Duodenal mucosa (tissue), 2 donors: ENCODE measurements at regions not wholly inside any gene's neighbourhood (a gene's known extent, or its start where the extent isn't known, plus 50 kb on each side); places are given as distances from the start of the nearest gene placed in this dataset.

Experiments
- H3K27ac ChIP-seq: one replicate; pipeline ENCODE4 v1.7.0; 2013; ENCODE audit warnings: low read depth, low read length
- H3K27me3 ChIP-seq, 2 donors: one replicate each; pipeline ENCODE4 v1.7.0; 2013; ENCODE audit warnings: low read length in 2 of 2, control low read depth in 1 of 2; ENCODE audit not compliant: insufficient read depth in 2 of 2, control insufficient read depth in 1 of 2
- H3K36me3 ChIP-seq, 2 donors: one replicate each; pipeline ENCODE4 v1.7.0; 2013; ENCODE audit warnings: low read length in 2 of 2, control low read depth in 1 of 2; ENCODE audit not compliant: insufficient read depth in 2 of 2, control insufficient read depth in 1 of 2
- H3K4me1 ChIP-seq, 2 donors: one replicate each; pipeline ENCODE4 v1.7.0; 2013; ENCODE audit warnings: low read length in 2 of 2, control low read depth in 1 of 2; ENCODE audit not compliant: insufficient read depth in 2 of 2, control insufficient read depth in 1 of 2
- H3K4me3 ChIP-seq, 2 donors: one replicate each; pipeline ENCODE4 v1.7.0; 2013; ENCODE audit warnings: low read length in 2 of 2, low read depth in 1 of 2
- H3K9ac ChIP-seq, 2 donors: one replicate each; pipeline ENCODE4 v1.7.0; 2013; ENCODE audit warnings: low read length in 2 of 2, low read depth in 1 of 2
- H3K9me3 ChIP-seq, 2 donors: one replicate each; pipeline ENCODE4 v1.7.0; 2013; ENCODE audit warnings: low read length in 2 of 2, control low read depth in 1 of 2; ENCODE audit not compliant: control insufficient read depth in 1 of 2

- no peaks in the 10 kb centered on the region for H3K9me3 ChIP-seq
- no peak overlapping the region for H3K27ac ChIP-seq
- H3K4me1 ChIP-seq, result peaks cover 8 to 20% of the 10 kb centered on the region in 2 donors
- H3K36me3 ChIP-seq, result no peaks in the 10 kb centered on the region
- no peaks in the 10 kb centered on the region for H3K27me3 ChIP-seq
- H3K9ac ChIP-seq, result no peak overlapping the region
- no peak overlapping the region for H3K4me3 ChIP-seq
Observed at GRCh38 chr17:71974051-71974450, 146.8 kb upstream of the SOX9 start.

GRCh38 chr17:71975331-71975801, 145.5 kb upstream of the SOX9 start:
- Histone ChIP-seq H3K27ac (peak overlapping the region; percentile 14), H3K36me3 (no peaks in the 10 kb centered on the region), H3K27me3 (no peaks in the 10 kb centered on the region), H3K4me3 (peak overlapping the region; percentile 9 to 33), H3K4me1 (peaks cover 8 to 20% of the 10 kb centered on the region in 2 donors), H3K9ac (peak overlapping the region in 1 of 2 donors; percentile 7), H3K9me3 (no peaks in the 10 kb centered on the region)

GRCh38 chr17:71976011-71976649, 144.7 kb upstream of the SOX9 start:
- H3K4me1 ChIP-seq, result peaks cover 8 to 20% of the 10 kb centered on the region in 2 donors
- H3K27ac ChIP-seq, result no peak overlapping the region
- no peaks in the 10 kb centered on the region for H3K9me3 ChIP-seq
- no peak overlapping the region for H3K9ac ChIP-seq
- no peaks in the 10 kb centered on the region for H3K36me3 ChIP-seq
- H3K4me3 ChIP-seq, result peak overlapping the region in 1 of 2 donors; percentile 1
- no peaks in the 10 kb centered on the region for H3K27me3 ChIP-seq

GRCh38 chr17:71978435-71978834, 142.4 kb upstream of the SOX9 start:
- H3K27me3 ChIP-seq, result no peaks in the 10 kb centered on the region
- no peak overlapping the region for H3K27ac ChIP-seq
- no peaks in the 10 kb centered on the region for H3K36me3 ChIP-seq
- H3K4me3 ChIP-seq, result no peak overlapping the region
- peaks cover 8 to 20% of the 10 kb centered on the region in 2 donors for H3K4me1 ChIP-seq
- no peaks in the 10 kb centered on the region for H3K9me3 ChIP-seq
- no peak overlapping the region for H3K9ac ChIP-seq

- no peaks in the 10 kb centered on the region for H3K36me3 ChIP-seq
- no peak overlapping the region for H3K27ac ChIP-seq
- H3K27me3 ChIP-seq, result no peaks in the 10 kb centered on the region
- H3K9me3 ChIP-seq, result no peaks in the 10 kb centered on the region
- no peak overlapping the region for H3K4me3 ChIP-seq
- H3K4me1 ChIP-seq, result peaks cover 0 to 6% of the 10 kb centered on the region in 2 donors
- H3K9ac ChIP-seq, result no peak overlapping the region
Observed at GRCh38 chr17:71980171-71980570, 140.6 kb upstream of the SOX9 start.

- H3K4me3 ChIP-seq, result no peak overlapping the region
- no peaks in the 10 kb centered on the region for H3K27me3 ChIP-seq
- H3K9ac ChIP-seq, result no peak overlapping the region
- H3K36me3 ChIP-seq, result no peaks in the 10 kb centered on the region
- H3K27ac ChIP-seq, result no peak overlapping the region
- H3K4me1 ChIP-seq, result no peaks in the 10 kb centered on the region
- no peaks in the 10 kb centered on the region for H3K9me3 ChIP-seq
Observed at GRCh38 chr17:71983828-71984227, 137.0 kb upstream of the SOX9 start.

- Histone ChIP-seq H3K4me3 (no peak overlapping the region), H3K27ac (no peak overlapping the region), H3K9me3 (no peaks in the 10 kb centered on the region), H3K9ac (no peak overlapping the region), H3K4me1 (no peaks in the 10 kb centered on the region), H3K27me3 (no peaks in the 10 kb centered on the region), H3K36me3 (no peaks in the 10 kb centered on the region)
Observed at GRCh38 chr17:71985111-71986039, 135.4 kb upstream of the SOX9 start.

GRCh38 chr17:71986886-71987285, 133.9 kb upstream of the SOX9 start:
- no peak overlapping the region for H3K4me3 ChIP-seq
- no peak overlapping the region for H3K9ac ChIP-seq
- no peaks in the 10 kb centered on the region for H3K4me1 ChIP-seq

GRCh38 chr17:71987634-71988033, 133.2 kb upstream of the SOX9 start:
- no peaks in the 10 kb centered on the region for H3K4me1 ChIP-seq
- no peaks in the 10 kb centered on the region for H3K27me3 ChIP-seq
- H3K4me3 ChIP-seq, result no peak overlapping the region
- no peak overlapping the region for H3K9ac ChIP-seq
- no peaks in the 10 kb centered on the region for H3K9me3 ChIP-seq
- H3K36me3 ChIP-seq, result no peaks in the 10 kb centered on the region
- no peak overlapping the region for H3K27ac ChIP-seq

More at GRCh38 chr17:71986886-71987285, 133.9 kb upstream of the SOX9 start:
- H3K9me3 ChIP-seq, result no peaks in the 10 kb centered on the region
- H3K36me3 ChIP-seq, result no peaks in the 10 kb centered on the region
- H3K27me3 ChIP-seq, result no peaks in the 10 kb centered on the region
- no peak overlapping the region for H3K27ac ChIP-seq

- no peaks in the 10 kb centered on the region for H3K36me3 ChIP-seq
- no peak overlapping the region for H3K27ac ChIP-seq
- no peak overlapping the region for H3K9ac ChIP-seq
- no peaks in the 10 kb centered on the region for H3K27me3 ChIP-seq
- H3K4me3 ChIP-seq, result no peak overlapping the region
- H3K9me3 ChIP-seq, result no peaks in the 10 kb centered on the region
- H3K4me1 ChIP-seq, result no peaks in the 10 kb centered on the region
Observed at GRCh38 chr17:71989117-71989516, 131.7 kb upstream of the SOX9 start.
